Keratinocyte (primary cell): ENCODE measurements at regions not wholly inside any gene's neighbourhood (a gene's known extent, or its start where the extent isn't known, plus 50 kb on each side); places are given as distances from the start of the nearest gene placed in this dataset.

Experiments
- DNase-seq: peaks from one replicate; pipeline ENCODE4 v3.0.0-alpha.2; 2011; ENCODE audit warnings: low read depth, missing footprints, low spot score
- FAIRE-seq: peaks from 2 replicates; lab custom pipeline; 2011; peaks lifted over from hg19 to GRCh38; lab: Jason Lieb, UNC
- H2AFZ ChIP-seq: 2 replicates; pipeline ENCODE4 v1.6.0; 2012; ENCODE audit warnings: low read length, control low read depth, inconsistent platforms; ENCODE audit not compliant: control insufficient read depth
- H3K27ac ChIP-seq: 2 replicates; pipeline ENCODE4 v1.5.1; 2011; ENCODE audit warnings: low read length; ENCODE audit not compliant: control insufficient read depth, insufficient read depth
- H3K27me3 ChIP-seq: 3 replicates; pipeline ENCODE4 v1.6.0; 2011; ENCODE audit warnings: low read length; ENCODE audit not compliant: control insufficient read depth, insufficient read depth; ENCODE audit errors: extremely low read depth
- H3K36me3 ChIP-seq, 2 experiments: 2 replicates in 1 of 2; 3 replicates in 1 of 2; pipeline ENCODE4 v1.5.1; 2011; ENCODE audit warnings: low read length in 2 of 2, mild to moderate bottlenecking in 1 of 2; ENCODE audit not compliant: control insufficient read depth in 2 of 2, insufficient read depth in 2 of 2; ENCODE audit errors: extremely low read depth in 1 of 2
- H3K4me1 ChIP-seq: 3 replicates; pipeline ENCODE4 v1.5.1; 2011; ENCODE audit warnings: low read length; ENCODE audit not compliant: control insufficient read depth, insufficient read depth; ENCODE audit errors: extremely low read depth
- H3K4me2 ChIP-seq: 3 replicates; pipeline ENCODE4 v1.6.0; 2011; ENCODE audit warnings: low read depth, low read length; ENCODE audit not compliant: control insufficient read depth, insufficient read depth; ENCODE audit errors: extremely low read depth
- H3K4me3 ChIP-seq, 3 experiments: fragments of 200-600 bp in 1 of 3; sonication (generic) in 1 of 3; 2 replicates in 2 of 3; 3 replicates in 1 of 3; pipeline ENCODE4 v1.5.1; 2011 to 2016; ENCODE audit warnings: low read length in 3 of 3, mild to moderate bottlenecking in 3 of 3, control low read depth in 2 of 3, inconsistent platforms in 1 of 3, low read depth in 1 of 3, mixed read lengths in 1 of 3, mixed run types in 1 of 3, moderate library complexity in 1 of 3; ENCODE audit not compliant: control insufficient read depth in 2 of 3, insufficient read depth in 2 of 3; ENCODE audit errors: extremely low read depth in 1 of 3
- H3K79me2 ChIP-seq: 2 replicates; pipeline ENCODE4 v1.6.0; 2012; ENCODE audit warnings: low read length; ENCODE audit not compliant: control insufficient read depth, insufficient read depth
- H3K9ac ChIP-seq: 3 replicates; pipeline ENCODE4 v1.6.0; 2011; ENCODE audit warnings: low read length; ENCODE audit not compliant: control insufficient read depth, insufficient read depth; ENCODE audit errors: extremely low read depth
- H3K9me1 ChIP-seq: 3 replicates; pipeline ENCODE4 v1.6.0; 2011; ENCODE audit warnings: low read length; ENCODE audit not compliant: control insufficient read depth, insufficient read depth; ENCODE audit errors: extremely low read depth
- H3K9me3 ChIP-seq: 2 replicates; pipeline ENCODE4 v1.5.1; 2012; ENCODE audit warnings: low read depth, low read length; ENCODE audit not compliant: control insufficient read depth
- H4K20me1 ChIP-seq: 3 replicates; pipeline ENCODE4 v1.6.0; 2011; ENCODE audit warnings: low read length; ENCODE audit not compliant: control insufficient read depth, insufficient read depth; ENCODE audit errors: extremely low read depth
- EZH2 ChIP-seq: IDR thresholded peaks from one replicate; pipeline ENCODE4 v1.6.1; 2012; ENCODE audit warnings: inconsistent platforms, mild to moderate bottlenecking, low read length, moderate library complexity
- dilution Hi-C: fragments of 300-500 bp; cut with MboI; formaldehyde crosslinking; loops from one replicate; pipeline ENCODE4 v1.7.0; 2020; ENCODE audit warnings: low sequenced_read_pairs; ENCODE audit not compliant: extremely low pct_ligation_motif_present
- TF ChIP-seq, protein P1 (sequence below), 3 experiments: IDR thresholded peaks in 1 of 3; conservative IDR thresholded peaks in 1 of 3; optimal IDR thresholded peaks in 1 of 3; 2 replicates in 2 of 3; 3 replicates in 1 of 3; pipeline versions ENCODE3 to v1.5.1; 2011; ENCODE audit warnings: low read length in 3 of 3, mild to moderate bottlenecking in 3 of 3, moderate library complexity in 2 of 3, control low read depth in 1 of 3, inconsistent platforms in 1 of 3; ENCODE audit not compliant: insufficient read depth in 2 of 3; ENCODE audit errors: extremely low read depth in 1 of 3

- Histone ChIP-seq H4K20me1 (no peaks in the 10 kb centered on the region), H3K27ac (no peak overlapping the region), H2AFZ (no peak overlapping the region), H3K27me3 (peaks cover 5% of the 10 kb centered on the region), H3K79me2 (no peaks in the 10 kb centered on the region), H3K9me3 (no peaks in the 10 kb centered on the region), H3K4me3 (no peak overlapping the region), H3K4me2 (no peak overlapping the region), H3K36me3 (no peaks in the 10 kb centered on the region), H3K9me1 (no peaks in the 10 kb centered on the region), H3K9ac (no peak overlapping the region), H3K4me1 (no peaks in the 10 kb centered on the region)
- DNase-seq (no peak), FAIRE-seq (no peak)
- TF ChIP-seq, protein P1, sequence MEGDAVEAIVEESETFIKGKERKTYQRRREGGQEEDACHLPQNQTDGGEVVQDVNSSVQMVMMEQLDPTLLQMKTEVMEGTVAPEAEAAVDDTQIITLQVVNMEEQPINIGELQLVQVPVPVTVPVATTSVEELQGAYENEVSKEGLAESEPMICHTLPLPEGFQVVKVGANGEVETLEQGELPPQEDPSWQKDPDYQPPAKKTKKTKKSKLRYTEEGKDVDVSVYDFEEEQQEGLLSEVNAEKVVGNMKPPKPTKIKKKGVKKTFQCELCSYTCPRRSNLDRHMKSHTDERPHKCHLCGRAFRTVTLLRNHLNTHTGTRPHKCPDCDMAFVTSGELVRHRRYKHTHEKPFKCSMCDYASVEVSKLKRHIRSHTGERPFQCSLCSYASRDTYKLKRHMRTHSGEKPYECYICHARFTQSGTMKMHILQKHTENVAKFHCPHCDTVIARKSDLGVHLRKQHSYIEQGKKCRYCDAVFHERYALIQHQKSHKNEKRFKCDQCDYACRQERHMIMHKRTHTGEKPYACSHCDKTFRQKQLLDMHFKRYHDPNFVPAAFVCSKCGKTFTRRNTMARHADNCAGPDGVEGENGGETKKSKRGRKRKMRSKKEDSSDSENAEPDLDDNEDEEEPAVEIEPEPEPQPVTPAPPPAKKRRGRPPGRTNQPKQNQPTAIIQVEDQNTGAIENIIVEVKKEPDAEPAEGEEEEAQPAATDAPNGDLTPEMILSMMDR (optimal IDR thresholded peaks at IDR 0.05 in 1 of 3, IDR thresholded peaks at IDR 0.05 in 1 of 3, conservative IDR thresholded peaks at IDR 0.05 in 1 of 3; ENCODE audit: extremely low read depth in 1 of 3, insufficient read depth in 2 of 3, low read length in 3 of 3) = no peak
- TF ChIP-seq EZH2 = no peak
- dilution Hi-C loops = no loop called here
Observed at GRCh38 chr2:145538661-145539350, 1018.9 kb upstream of the ZEB2 start.

DNA sequence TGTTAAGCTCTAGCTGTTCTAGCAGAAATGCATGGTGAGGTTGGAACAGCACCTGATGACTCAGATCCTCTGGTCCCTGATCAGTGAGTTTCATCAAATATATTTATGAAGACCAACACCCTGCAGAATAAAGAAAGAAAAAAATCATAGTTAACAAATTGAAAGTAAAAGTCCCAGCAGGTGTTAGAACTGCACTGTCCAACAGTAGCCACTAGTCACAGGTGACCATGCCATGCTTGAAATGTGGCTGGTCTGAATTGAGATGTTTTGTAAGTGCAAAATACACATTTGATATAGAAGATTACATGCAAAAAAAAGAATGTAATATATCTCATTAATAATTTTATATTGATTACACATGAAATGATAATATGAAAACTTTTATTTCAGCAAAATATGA lies 1010.7 kb upstream of the ZEB2 start:
- H4K20me1 ChIP-seq = no peaks in the 10 kb centered on the region
- no peak overlapping the region for H3K4me3 ChIP-seq
- DNase-seq = no peak
- H3K27ac ChIP-seq = no peak overlapping the region
- no peak overlapping the region for H2AFZ ChIP-seq
- H3K27me3 ChIP-seq = no peaks in the 10 kb centered on the region
- dilution Hi-C loops = no loop called here
- no peak overlapping the region for H3K4me2 ChIP-seq
- H3K9me3 ChIP-seq = no peaks in the 10 kb centered on the region
- H3K36me3 ChIP-seq = no peaks in the 10 kb centered on the region
- no peaks in the 10 kb centered on the region for H3K79me2 ChIP-seq
- no peak overlapping the region for H3K9ac ChIP-seq
- no peaks in the 10 kb centered on the region for H3K4me1 ChIP-seq
- H3K9me1 ChIP-seq = no peaks in the 10 kb centered on the region
- no peak for FAIRE-seq
- TF ChIP-seq EZH2 = no peak
- TF ChIP-seq, protein P1 (optimal IDR thresholded peaks at IDR 0.05 in 1 of 3, IDR thresholded peaks at IDR 0.05 in 1 of 3, conservative IDR thresholded peaks at IDR 0.05 in 1 of 3; ENCODE audit: extremely low read depth in 1 of 3, insufficient read depth in 2 of 3, low read length in 3 of 3) = no peak
